OCI-LY3 (cell line): ENCODE measurements at regions not wholly inside any gene's neighbourhood (a gene's known extent, or its start where the extent isn't known, plus 50 kb on each side); places are given as distances from the start of the nearest gene placed in this dataset.
A peak's percentile ranks its signal among the peaks of the same experiment; 100 is the strongest.

Experiments
- H2AFZ ChIP-seq: fragments of 200-600, 300-600 bp; shearing (Covaris generic); 2 replicates; pipeline ENCODE4 v1.6.0; 2014; ENCODE audit warnings: antibody characterized with exemption, low read depth, low read length
- H3K27ac ChIP-seq: fragments of 200-600, 300-600 bp; sonication (generic); 2 replicates; pipeline ENCODE4 v1.5.1; 2014; ENCODE audit warnings: mild to moderate bottlenecking, low read length, moderate library complexity, mixed read lengths
- H3K27me3 ChIP-seq: fragments of 200-600, 300-600 bp; sonication (generic); 2 replicates; pipeline ENCODE4 v1.6.1; 2014; ENCODE audit warnings: low read depth, low read length, mixed read lengths
- H3K36me3 ChIP-seq: fragments of 200-600, 300-600 bp; sonication (generic); replicated peaks from 2 replicates; pipeline ENCODE3; 2014; ENCODE audit warnings: low read depth, low read length, mixed read lengths
- H3K4me1 ChIP-seq: fragments of 300-600, 200-600 bp; sonication (generic); 2 replicates; pipeline ENCODE4 v1.6.1; 2014; ENCODE audit warnings: low read length, mixed read lengths
- H3K4me2 ChIP-seq: fragments of 200-600, 300-600 bp; sonication (generic); 2 replicates; pipeline ENCODE4 v1.6.1; 2014; ENCODE audit warnings: low read length, mixed read lengths
- H3K4me3 ChIP-seq: fragments of 300-600, 200-600 bp; sonication (generic); 2 replicates; pipeline ENCODE4 v1.5.1; 2014; ENCODE audit warnings: antibody characterized with exemption, mild to moderate bottlenecking, low read length, moderate library complexity
- H3K79me2 ChIP-seq: fragments of 300-600, 200-600 bp; shearing (Covaris generic); 2 replicates; pipeline ENCODE4 v1.6.1; 2014; ENCODE audit warnings: mild to moderate bottlenecking, low read length, mixed read lengths
- H3K9ac ChIP-seq: fragments of 300-600, 200-600 bp; shearing (Covaris generic); 2 replicates; pipeline ENCODE4 v1.6.0; 2014; ENCODE audit warnings: mild to moderate bottlenecking, low read length, moderate library complexity
- H3K9me3 ChIP-seq: fragments of 200-600, 300-600 bp; shearing (Covaris generic); 2 replicates; pipeline ENCODE4 v1.6.1; 2014; ENCODE audit warnings: low read length, mixed read lengths; ENCODE audit not compliant: insufficient read depth
- H4K20me1 ChIP-seq: fragments of 200-600, 300-600 bp; sonication (generic); 2 replicates; pipeline ENCODE4 v1.6.1; 2016; ENCODE audit warnings: low read length, mixed read lengths; ENCODE audit not compliant: insufficient read depth
- CTCF ChIP-seq: fragments of 200-600, 300-600 bp; sonication (generic); IDR thresholded peaks from 2 replicates; pipeline ENCODE4 v1.5.1; 2014; ENCODE audit warnings: antibody characterized with exemption, low read length, low read depth
- EZH2phosphoT487 ChIP-seq: fragments of 200-600 bp; shearing (Covaris generic); IDR thresholded peaks from 2 replicates; pipeline ENCODE4 v1.6.1; 2018; ENCODE audit warnings: antibody characterized with exemption, mixed run types, low read depth

- peaks cover 7% of the 10 kb centered on the region for H3K4me1 ChIP-seq
- no peaks in the 10 kb centered on the region for H3K9me3 ChIP-seq
- H3K36me3 ChIP-seq = no peaks in the 10 kb centered on the region
- no peaks in the 10 kb centered on the region for H3K27me3 ChIP-seq
- H4K20me1 ChIP-seq = no peaks in the 10 kb centered on the region
- H3K9ac ChIP-seq = no peak overlapping the region
- H3K4me2 ChIP-seq = no peak overlapping the region
- no peak for TF ChIP-seq EZH2phosphoT487
- H2AFZ ChIP-seq = no peak overlapping the region
- H3K27ac ChIP-seq = no peak overlapping the region
- no peak overlapping the region for H3K4me3 ChIP-seq
- no peaks in the 10 kb centered on the region for H3K79me2 ChIP-seq
Measured at GRCh38 chr5:90169078-90169477, 240.5 kb downstream of the CETN3 start.

GRCh38 chr5:90168399-90168798 lies 241.2 kb downstream of the CETN3 start:
- Histone ChIP-seq H3K9me3 (no peaks in the 10 kb centered on the region), H2AFZ (no peak overlapping the region; the same call in 1 of the 2 replicates), H3K79me2 (no peaks in the 10 kb centered on the region), H3K4me2 (no peak overlapping the region), H3K27ac (no peak overlapping the region), H4K20me1 (no peaks in the 10 kb centered on the region), H3K4me3 (no peak overlapping the region), H3K9ac (no peak overlapping the region), H3K4me1 (peaks cover 7% of the 10 kb centered on the region), H3K27me3 (no peaks in the 10 kb centered on the region), H3K36me3 (no peaks in the 10 kb centered on the region)
- TF ChIP-seq CTCF = no peak
- no peak for TF ChIP-seq EZH2phosphoT487

GRCh38 chr5:90166816-90167215 lies 242.7 kb downstream of the CETN3 start:
- H3K9ac ChIP-seq = no peak overlapping the region
- no peaks in the 10 kb centered on the region for H3K36me3 ChIP-seq
- no peak overlapping the region for H3K4me3 ChIP-seq
- no peaks in the 10 kb centered on the region for H4K20me1 ChIP-seq
- TF ChIP-seq EZH2phosphoT487 (no peak), CTCF (no peak)
- H3K27ac ChIP-seq = no peak overlapping the region
- H2AFZ ChIP-seq = no peak overlapping the region
- H3K4me2 ChIP-seq = no peak overlapping the region
- H3K9me3 ChIP-seq = no peaks in the 10 kb centered on the region
- H3K4me1 ChIP-seq = peaks cover 7% of the 10 kb centered on the region
- H3K27me3 ChIP-seq = no peaks in the 10 kb centered on the region
- no peaks in the 10 kb centered on the region for H3K79me2 ChIP-seq

GRCh38 chr5:90162324-90162723 lies 247.2 kb downstream of the CETN3 start:
- Histone ChIP-seq H3K4me2 (no peak overlapping the region), H3K27me3 (no peaks in the 10 kb centered on the region), H4K20me1 (no peaks in the 10 kb centered on the region), H3K4me3 (no peak overlapping the region), H3K36me3 (no peaks in the 10 kb centered on the region), H3K9ac (no peak overlapping the region), H2AFZ (no peak overlapping the region), H3K9me3 (no peaks in the 10 kb centered on the region), H3K27ac (no peak overlapping the region), H3K4me1 (no peaks in the 10 kb centered on the region), H3K79me2 (no peaks in the 10 kb centered on the region)
- TF ChIP-seq CTCF = no peak
- TF ChIP-seq EZH2phosphoT487 = no peak

- Histone ChIP-seq H2AFZ (no peak overlapping the region), H4K20me1 (no peaks in the 10 kb centered on the region), H3K36me3 (no peaks in the 10 kb centered on the region), H3K9me3 (no peaks in the 10 kb centered on the region), H3K27me3 (no peaks in the 10 kb centered on the region), H3K27ac (no peak overlapping the region), H3K4me2 (no peak overlapping the region), H3K9ac (no peak overlapping the region), H3K4me1 (no peaks in the 10 kb centered on the region), H3K79me2 (no peaks in the 10 kb centered on the region), H3K4me3 (no peak overlapping the region)
- peak; percentile 45 for TF ChIP-seq CTCF
- no peak for TF ChIP-seq EZH2phosphoT487
Measured at GRCh38 chr5:90161414-90161813, 248.1 kb downstream of the CETN3 start.
